ENCODE measurements at regions not wholly inside any gene's neighbourhood (a gene's known extent, or its start where the extent isn't known, plus 50 kb on each side); places are given as distances from the start of the nearest gene placed in this dataset.

DNA sequence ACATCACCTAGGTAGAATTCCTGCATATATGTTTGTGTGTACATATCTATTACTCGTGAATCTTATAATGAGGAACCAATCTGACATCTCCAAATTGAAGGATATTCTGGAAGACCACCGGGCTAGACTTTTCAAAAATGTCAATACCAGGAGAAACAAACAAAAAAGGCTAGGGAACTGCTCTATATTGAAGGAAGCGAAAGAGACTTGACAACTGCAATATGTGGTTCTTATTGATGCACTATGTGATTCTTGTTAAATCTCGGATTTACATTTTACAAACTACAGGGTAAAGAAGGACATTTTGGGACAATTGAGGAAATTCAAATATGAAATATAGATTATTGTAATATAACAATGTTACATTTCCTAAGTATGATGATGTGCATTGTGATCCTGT is 137.5 kb upstream of the CCDC54 start:
- Mint-ChIP-seq H3K9me3 (no peaks in the 10 kb centered on the region), H3K36me3 (ENCODE audit: low read depth) (peaks cover 5% of the 10 kb centered on the region), H3K4me3 (peak overlapping the region; percentile 92), H3K4me1 (peaks cover 30% of the 10 kb centered on the region), H3K27ac (no peak overlapping the region), H3K27me3 (ENCODE audit: low read depth, poor library complexity) (no peaks in the 10 kb centered on the region)
- TF ChIP-seq, protein P1, sequence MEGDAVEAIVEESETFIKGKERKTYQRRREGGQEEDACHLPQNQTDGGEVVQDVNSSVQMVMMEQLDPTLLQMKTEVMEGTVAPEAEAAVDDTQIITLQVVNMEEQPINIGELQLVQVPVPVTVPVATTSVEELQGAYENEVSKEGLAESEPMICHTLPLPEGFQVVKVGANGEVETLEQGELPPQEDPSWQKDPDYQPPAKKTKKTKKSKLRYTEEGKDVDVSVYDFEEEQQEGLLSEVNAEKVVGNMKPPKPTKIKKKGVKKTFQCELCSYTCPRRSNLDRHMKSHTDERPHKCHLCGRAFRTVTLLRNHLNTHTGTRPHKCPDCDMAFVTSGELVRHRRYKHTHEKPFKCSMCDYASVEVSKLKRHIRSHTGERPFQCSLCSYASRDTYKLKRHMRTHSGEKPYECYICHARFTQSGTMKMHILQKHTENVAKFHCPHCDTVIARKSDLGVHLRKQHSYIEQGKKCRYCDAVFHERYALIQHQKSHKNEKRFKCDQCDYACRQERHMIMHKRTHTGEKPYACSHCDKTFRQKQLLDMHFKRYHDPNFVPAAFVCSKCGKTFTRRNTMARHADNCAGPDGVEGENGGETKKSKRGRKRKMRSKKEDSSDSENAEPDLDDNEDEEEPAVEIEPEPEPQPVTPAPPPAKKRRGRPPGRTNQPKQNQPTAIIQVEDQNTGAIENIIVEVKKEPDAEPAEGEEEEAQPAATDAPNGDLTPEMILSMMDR (IDR thresholded peaks at IDR 0.05) = no peak
- no peak for DNase-seq

DNA sequence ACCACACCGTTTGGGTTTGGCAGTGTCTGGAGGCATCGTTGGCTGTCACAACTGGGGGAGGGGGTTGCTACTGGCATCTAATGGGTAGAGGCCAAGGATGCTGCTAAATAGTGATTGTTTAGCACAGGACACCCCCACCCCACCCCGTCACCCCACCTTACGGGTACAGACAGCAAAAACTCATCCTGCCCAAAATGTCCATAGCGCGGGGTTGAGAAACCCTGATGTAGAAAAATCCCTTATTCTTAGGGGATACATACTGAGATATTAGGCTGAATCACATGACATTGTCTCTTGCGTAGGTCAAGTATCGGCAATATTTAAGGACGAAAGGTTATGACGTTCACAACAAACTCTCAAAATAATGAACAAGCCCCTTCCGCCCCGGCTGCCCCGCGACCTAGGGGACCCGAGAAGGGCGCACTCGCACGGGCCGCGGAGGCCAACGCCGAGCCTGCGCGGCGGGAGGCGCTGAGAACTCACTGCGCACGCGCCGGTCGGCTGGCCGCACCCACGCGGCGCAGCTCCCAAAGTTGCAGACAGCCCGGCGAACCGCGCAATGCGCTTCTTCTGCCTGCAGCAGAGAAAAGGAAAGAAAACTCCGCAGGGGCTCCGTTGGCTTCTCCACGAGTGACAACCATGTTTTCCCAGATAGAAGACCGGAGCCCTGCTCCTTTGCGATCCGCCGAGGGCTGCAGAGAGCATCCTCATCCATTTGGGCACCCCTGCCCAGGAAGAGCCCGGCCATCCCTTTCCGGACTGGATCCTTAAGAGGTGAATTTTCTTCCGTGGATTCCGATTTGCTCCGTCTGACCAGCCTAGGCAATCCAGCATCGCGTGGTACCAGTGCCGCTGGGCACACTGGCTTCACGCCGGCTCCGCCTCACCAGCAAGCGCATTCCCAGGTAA is 136.8 kb upstream of the CCDC54 start:
- H3K27ac Mint-ChIP-seq = no peak overlapping the region
- TF ChIP-seq, protein P1 (IDR thresholded peaks at IDR 0.05) = no peak

DNA sequence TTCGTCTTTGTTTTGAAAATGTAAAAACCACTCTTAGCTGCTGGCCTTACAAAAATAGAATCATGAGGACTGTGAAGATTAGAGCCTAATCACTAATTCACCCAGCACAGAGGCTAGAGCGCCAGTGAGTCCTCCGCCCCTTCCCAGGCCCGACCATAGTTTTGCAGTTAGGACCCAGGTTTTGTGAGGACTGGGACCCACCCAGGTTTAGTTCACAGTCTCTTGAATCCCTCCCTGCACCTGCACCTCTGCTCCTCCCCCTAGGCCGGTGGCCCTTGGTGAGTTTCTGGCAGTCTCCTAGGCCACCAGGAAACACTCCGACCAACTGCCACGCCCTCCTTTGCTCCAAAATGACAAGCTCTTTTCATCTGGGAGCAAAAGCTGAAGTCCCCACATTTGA is 136.0 kb upstream of the CCDC54 start:
- H3K27me3 Mint-ChIP-seq (ENCODE audit: low read depth, poor library complexity) = no peaks in the 10 kb centered on the region
- H3K4me3 Mint-ChIP-seq = peak overlapping the region; percentile 92
- H3K9me3 Mint-ChIP-seq = no peaks in the 10 kb centered on the region
- H3K36me3 Mint-ChIP-seq (ENCODE audit: low read depth) = peaks cover 5% of the 10 kb centered on the region
- DNase-seq = peak; percentile 19
- H3K4me1 Mint-ChIP-seq = peaks cover 21% of the 10 kb centered on the region
- TF ChIP-seq, protein P1 (IDR thresholded peaks at IDR 0.05) = no peak
- no peak overlapping the region for H3K27ac Mint-ChIP-seq

More for the DNA sequence above, 136.8 kb upstream of the CCDC54 start:
- H3K27me3 Mint-ChIP-seq (ENCODE audit: low read depth, poor library complexity) = no peaks in the 10 kb centered on the region
- H3K4me1 Mint-ChIP-seq = peaks cover 29% of the 10 kb centered on the region
- peak; percentile 79 for DNase-seq
- H3K9me3 Mint-ChIP-seq = no peaks in the 10 kb centered on the region
- H3K36me3 Mint-ChIP-seq (ENCODE audit: low read depth) = peaks cover 5% of the 10 kb centered on the region
- H3K4me3 Mint-ChIP-seq = peak overlapping the region; percentile 92

DNA sequence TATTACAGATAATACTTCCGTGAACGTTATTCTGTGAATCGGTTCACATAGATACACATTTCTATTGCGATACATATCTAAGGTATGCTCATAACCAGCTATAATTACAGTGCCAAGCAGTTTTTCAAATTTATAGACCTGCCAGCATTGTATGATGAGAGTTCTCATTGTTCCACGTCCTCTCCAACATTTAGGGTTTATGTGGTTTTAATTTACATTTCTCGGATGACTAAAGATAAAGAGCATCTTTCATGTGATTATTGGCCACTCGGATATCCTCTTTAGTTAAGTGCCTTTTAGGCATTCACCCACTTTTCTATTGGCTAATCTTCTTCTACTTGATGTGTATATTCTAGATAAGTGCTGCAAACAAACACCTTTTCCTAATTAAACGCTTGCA is 134.7 kb upstream of the CCDC54 start:
- H3K36me3 Mint-ChIP-seq (ENCODE audit: low read depth) = peaks cover 5% of the 10 kb centered on the region
- H3K4me3 Mint-ChIP-seq = peak overlapping the region; percentile 66
- TF ChIP-seq, protein P1 (IDR thresholded peaks at IDR 0.05) = no peak
- H3K27ac Mint-ChIP-seq = no peak overlapping the region
- H3K9me3 Mint-ChIP-seq = no peaks in the 10 kb centered on the region
- no peaks in the 10 kb centered on the region for H3K27me3 Mint-ChIP-seq (ENCODE audit: low read depth, poor library complexity)
- no peak for DNase-seq
- peaks cover 14% of the 10 kb centered on the region for H3K4me1 Mint-ChIP-seq

DNA sequence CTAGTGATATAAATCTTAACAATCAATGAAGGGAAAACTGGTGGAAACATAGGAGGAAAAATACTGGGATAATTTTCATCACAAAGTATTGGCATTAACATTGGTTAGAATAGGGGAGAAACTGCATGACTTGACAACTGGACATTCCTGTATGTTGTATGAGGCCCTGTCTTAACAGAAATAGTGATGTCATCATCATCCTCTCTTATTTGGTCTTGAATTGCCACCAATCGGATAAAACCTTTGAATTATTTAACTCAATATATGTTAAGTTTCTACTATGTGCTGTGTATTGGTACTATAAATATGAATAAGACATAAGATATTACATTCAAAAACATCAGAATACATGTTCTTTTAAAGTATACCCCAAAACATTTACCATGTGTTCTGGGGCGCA is 130.1 kb upstream of the CCDC54 start:
- peaks cover 5% of the 10 kb centered on the region for H3K36me3 Mint-ChIP-seq (ENCODE audit: low read depth)
- H3K9me3 Mint-ChIP-seq = no peaks in the 10 kb centered on the region
- H3K4me1 Mint-ChIP-seq = peaks cover 4% of the 10 kb centered on the region
- no peak overlapping the region for H3K27ac Mint-ChIP-seq
- H3K27me3 Mint-ChIP-seq (ENCODE audit: low read depth, poor library complexity) = peaks cover 8% of the 10 kb centered on the region
- TF ChIP-seq, protein P1 (IDR thresholded peaks at IDR 0.05) = no peak
- H3K4me3 Mint-ChIP-seq = no peak overlapping the region
- DNase-seq = no peak

DNA sequence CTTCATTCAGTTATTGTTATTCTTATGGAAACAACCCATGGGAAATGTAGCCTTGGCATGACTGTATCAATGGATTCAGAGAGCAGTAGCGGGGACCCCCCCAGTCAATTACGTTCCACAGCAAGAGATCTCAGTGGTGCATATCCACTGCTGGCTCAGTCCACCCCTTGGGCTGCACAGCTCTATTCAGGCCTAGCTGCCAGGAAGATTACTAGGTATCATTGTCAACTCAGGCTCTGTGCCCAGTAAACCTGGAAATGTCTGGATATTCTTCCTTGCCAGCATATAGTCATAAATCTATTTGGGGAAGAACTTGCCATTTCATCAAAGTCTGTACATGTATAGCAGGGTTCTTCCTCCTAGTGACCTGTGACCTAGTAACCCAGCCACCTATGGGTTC is 128.1 kb upstream of the CCDC54 start:
- H3K4me1 Mint-ChIP-seq = no peaks in the 10 kb centered on the region
- no peak overlapping the region for H3K4me3 Mint-ChIP-seq
- DNase-seq = no peak
- no peaks in the 10 kb centered on the region for H3K9me3 Mint-ChIP-seq
- peaks cover 8% of the 10 kb centered on the region for H3K27me3 Mint-ChIP-seq (ENCODE audit: low read depth, poor library complexity)
- TF ChIP-seq, protein P1 (IDR thresholded peaks at IDR 0.05) = no peak
- H3K27ac Mint-ChIP-seq = no peak overlapping the region
- no peaks in the 10 kb centered on the region for H3K36me3 Mint-ChIP-seq (ENCODE audit: low read depth)
